Activated CD8-positive, alpha-beta T cell treated with anti-CD3 and anti-CD28 coated beads, Interleukin-2, amount 10 ng/mL, durations not matched to agents 7 days and 5 days (primary cell): ENCODE measurements at regions not wholly inside any gene's neighbourhood (a gene's known extent, or its start where the extent isn't known, plus 50 kb on each side); places are given as distances from the start of the nearest gene placed in this dataset.
"Not testable (repeated sequence)": the region's sequence is repeated elsewhere in the genome, so short reads cannot be mapped to it uniquely, and the experiment has no call there.

ENCODE experiments used
- ATAC-seq: fragments of 150-1000 bp; cut with Tn5 transposase; one replicate; pipeline ENCODE4 v1.10.0; 2021; ENCODE audit warnings: moderate library complexity
- CTCF ChIA-PET: fragments of 350-600 bp; sonication (Branson Sonifier 250); formaldehyde crosslinking; loops from one replicate; lab custom pipeline; 2021; ENCODE audit warnings: antibody characterized with exemption; lab: Charles Lee
- POLR2A ChIA-PET: fragments of 350-600 bp; sonication (Branson Sonifier 250); formaldehyde crosslinking; loops from one replicate; lab custom pipeline; 2021; ENCODE audit warnings: antibody characterized with exemption; lab: Charles Lee
- DNase-seq: peaks from one replicate; pipeline ENCODE4 v3.0.0-alpha.2; 2020
- H3K27ac Mint-ChIP-seq: one replicate; pipeline ENCODE4 v1.8.0; 2021; ENCODE audit warnings: mild to moderate bottlenecking, mixed read lengths
- H3K27me3 Mint-ChIP-seq: one replicate; pipeline ENCODE4 v1.8.0; 2021; ENCODE audit warnings: low read depth, mixed read lengths
- H3K36me3 Mint-ChIP-seq: one replicate; pipeline ENCODE4 v1.8.0; 2021; ENCODE audit warnings: low read depth, mixed read lengths
- H3K4me1 Mint-ChIP-seq: one replicate; pipeline ENCODE4 v1.8.0; 2021; ENCODE audit warnings: low read depth, mixed read lengths
- H3K4me3 Mint-ChIP-seq: one replicate; pipeline ENCODE4 v1.8.0; 2021; ENCODE audit warnings: mild to moderate bottlenecking, mixed read lengths
- H3K9me3 Mint-ChIP-seq: one replicate; pipeline ENCODE4 v1.8.0; 2022; ENCODE audit warnings: mixed read lengths; ENCODE audit not compliant: insufficient read depth

GRCh38 chr2:181737302-181737701 lies 57.0 kb upstream of the NEUROD1 start:
- DNase-seq, H3K4me1 Mint-ChIP-seq, POLR2A ChIA-PET, H3K9me3 Mint-ChIP-seq, ATAC-seq, H3K4me3 Mint-ChIP-seq, H3K27ac Mint-ChIP-seq, CTCF ChIA-PET, H3K36me3 Mint-ChIP-seq: not testable (repeated sequence)
- H3K27me3 Mint-ChIP-seq = peaks cover 32% of the 10 kb centered on the region

GRCh38 chr2:181738074-181738473 lies 57.8 kb upstream of the NEUROD1 start:
- no peak overlapping the region for H3K4me3 Mint-ChIP-seq
- DNase-seq (no peak), ATAC-seq (no peak)
- no peak overlapping the region for H3K27ac Mint-ChIP-seq
- no peaks in the 10 kb centered on the region for H3K36me3 Mint-ChIP-seq
- ChIA-PET POLR2A (no interaction called here), CTCF (interaction anchor here (1.5 kb wide), 1 partner anchor 162 kb away, joined by 3 read pairs; no protein-coding TSS in a partner anchor)
- H3K27me3 Mint-ChIP-seq = peaks cover 30% of the 10 kb centered on the region
- H3K4me1 Mint-ChIP-seq = no peaks in the 10 kb centered on the region
- H3K9me3 Mint-ChIP-seq = no peaks in the 10 kb centered on the region

- ChIA-PET CTCF (interaction anchor here (1.5 to 2.5 kb wide), 2 partner anchors 23 to 161 kb away, joined by 3 to 11 read pairs; no protein-coding TSS in a partner anchor), POLR2A (no interaction called here)
- no peak for DNase-seq
- Mint-ChIP-seq H3K36me3 (no peaks in the 10 kb centered on the region), H3K27ac (no peak overlapping the region), H3K4me3 (no peak overlapping the region), H3K4me1 (no peaks in the 10 kb centered on the region), H3K27me3 (peaks cover 26% of the 10 kb centered on the region), H3K9me3 (no peaks in the 10 kb centered on the region)
- no peak for ATAC-seq
Observed at GRCh38 chr2:181738563-181738962, 58.2 kb upstream of the NEUROD1 start.

- no peaks in the 10 kb centered on the region for H3K4me1 Mint-ChIP-seq
- H3K36me3 Mint-ChIP-seq = no peaks in the 10 kb centered on the region
- H3K27me3 Mint-ChIP-seq = peaks cover 7% of the 10 kb centered on the region
- ATAC-seq = no peak
- ChIA-PET CTCF (interaction anchor here (1.1 to 2.3 kb wide), 10 partner anchors 9 to 337 kb away, joined by 3 to 11 read pairs (median 6); no protein-coding TSS in a partner anchor), POLR2A (no interaction called here)
- no peak overlapping the region for H3K4me3 Mint-ChIP-seq
- no peaks in the 10 kb centered on the region for H3K9me3 Mint-ChIP-seq
- DNase-seq = no peak
- H3K27ac Mint-ChIP-seq = no peak overlapping the region
Observed at GRCh38 chr2:181741756-181742155, 61.4 kb upstream of the NEUROD1 start.

- no peaks in the 10 kb centered on the region for H3K4me1 Mint-ChIP-seq
- H3K27me3 Mint-ChIP-seq = peaks cover 10% of the 10 kb centered on the region
- ATAC-seq (no peak), DNase-seq (no peak)
- H3K36me3 Mint-ChIP-seq = no peaks in the 10 kb centered on the region
- CTCF ChIA-PET = interaction anchor here (0.6 to 2.3 kb wide), 33 partner anchors 9 to 589 kb away, joined by 3 to 31 read pairs (median 3); no protein-coding TSS in a partner anchor
- POLR2A ChIA-PET = no interaction called here
- H3K4me3 Mint-ChIP-seq = no peak overlapping the region
- H3K9me3 Mint-ChIP-seq = no peaks in the 10 kb centered on the region
- H3K27ac Mint-ChIP-seq = no peak overlapping the region
Observed at GRCh38 chr2:181742361-181742760, 62.0 kb upstream of the NEUROD1 start.

- ChIA-PET CTCF (interaction anchor here (0.6 to 2.3 kb wide), 36 partner anchors 8 to 590 kb away, joined by 3 to 31 read pairs (median 3); no protein-coding TSS in a partner anchor), POLR2A (no interaction called here)
- H3K4me1 Mint-ChIP-seq = no peaks in the 10 kb centered on the region
- peak; percentile 54 for DNase-seq
- peaks cover 12% of the 10 kb centered on the region for H3K27me3 Mint-ChIP-seq
- no peak overlapping the region for H3K4me3 Mint-ChIP-seq
- no peak for ATAC-seq
- H3K27ac Mint-ChIP-seq = no peak overlapping the region
- H3K9me3 Mint-ChIP-seq = no peaks in the 10 kb centered on the region
- H3K36me3 Mint-ChIP-seq = no peaks in the 10 kb centered on the region
Observed at GRCh38 chr2:181742922-181743722, 62.8 kb upstream of the NEUROD1 start.

- Mint-ChIP-seq H3K36me3 (no peaks in the 10 kb centered on the region), H3K27ac (no peak overlapping the region), H3K27me3 (peaks cover 16% of the 10 kb centered on the region), H3K9me3 (no peaks in the 10 kb centered on the region), H3K4me3 (no peak overlapping the region), H3K4me1 (no peaks in the 10 kb centered on the region)
- ChIA-PET POLR2A (no interaction called here), CTCF (no interaction called here)
- no peak for DNase-seq
- ATAC-seq = no peak
Observed at GRCh38 chr2:181743723-181744031, 63.4 kb upstream of the NEUROD1 start.

GRCh38 chr2:181745796-181746540 lies 65.7 kb upstream of the NEUROD1 start:
- ATAC-seq (no peak), DNase-seq (no peak)
- ChIA-PET POLR2A (no interaction called here), CTCF (interaction anchor here (1.2 kb wide), 1 partner anchor 158 kb away, joined by 3 read pairs; no protein-coding TSS in a partner anchor)
- no peaks in the 10 kb centered on the region for H3K9me3 Mint-ChIP-seq
- peaks cover 24% of the 10 kb centered on the region for H3K27me3 Mint-ChIP-seq
- H3K36me3 Mint-ChIP-seq = no peaks in the 10 kb centered on the region
- H3K4me1 Mint-ChIP-seq = no peaks in the 10 kb centered on the region
- no peak overlapping the region for H3K4me3 Mint-ChIP-seq
- no peak overlapping the region for H3K27ac Mint-ChIP-seq

- no peak for ATAC-seq
- Mint-ChIP-seq H3K4me1 (no peaks in the 10 kb centered on the region), H3K36me3 (no peaks in the 10 kb centered on the region), H3K27ac (no peak overlapping the region), H3K4me3 (no peak overlapping the region), H3K27me3 (peaks cover 24% of the 10 kb centered on the region), H3K9me3 (no peaks in the 10 kb centered on the region)
- POLR2A ChIA-PET = no interaction called here
- DNase-seq = no peak
- CTCF ChIA-PET = interaction anchor here (1.1 kb wide), 1 partner anchor 146 kb away, joined by 3 read pairs; no protein-coding TSS in a partner anchor
Observed at GRCh38 chr2:181746844-181747243, 66.5 kb upstream of the NEUROD1 start.

- Mint-ChIP-seq H3K9me3 (no peaks in the 10 kb centered on the region), H3K4me3 (no peak overlapping the region), H3K4me1 (no peaks in the 10 kb centered on the region), H3K27ac (no peak overlapping the region), H3K36me3 (no peaks in the 10 kb centered on the region), H3K27me3 (peaks cover 35% of the 10 kb centered on the region)
- ChIA-PET POLR2A (no interaction called here), CTCF (no interaction called here)
- ATAC-seq (no peak), DNase-seq (no peak)
Observed at GRCh38 chr2:181750305-181750704, 70.0 kb upstream of the NEUROD1 start.

GRCh38 chr2:181751266-181752030 lies 71.1 kb upstream of the NEUROD1 start:
- ATAC-seq (no peak), DNase-seq (no peak)
- Mint-ChIP-seq H3K36me3 (no peaks in the 10 kb centered on the region), H3K9me3 (no peaks in the 10 kb centered on the region), H3K4me3 (no peak overlapping the region), H3K4me1 (no peaks in the 10 kb centered on the region), H3K27me3 (peaks cover 40% of the 10 kb centered on the region), H3K27ac (no peak overlapping the region)
- ChIA-PET CTCF (interaction anchor here (0.6 kb wide), 1 partner anchor 9 kb away, joined by 3 read pairs; no protein-coding TSS in a partner anchor), POLR2A (no interaction called here)
